ENCODE measurements at regions not wholly inside any gene's neighbourhood (a gene's known extent, or its start where the extent isn't known, plus 50 kb on each side); places are given as distances from the start of the nearest gene placed in this dataset.

DNA sequence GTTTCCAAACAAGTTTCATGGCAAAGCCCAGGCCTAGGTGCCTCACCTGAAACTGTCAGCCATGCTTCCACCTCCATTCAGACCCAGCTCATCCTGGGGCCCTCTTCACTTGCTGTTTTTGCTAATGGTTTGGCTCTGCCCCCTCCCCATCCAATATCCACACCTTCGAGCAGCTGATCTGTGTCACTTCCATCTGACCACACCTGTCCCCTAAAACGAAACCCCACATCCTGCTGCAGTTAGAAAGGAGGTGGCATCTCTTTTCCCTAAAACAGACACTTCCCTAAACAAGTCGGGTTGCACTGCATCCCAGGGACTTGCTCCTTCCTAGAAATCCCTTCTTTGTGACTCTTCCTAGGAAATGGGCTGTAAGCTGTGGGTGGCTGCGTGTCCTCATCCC lies 748.7 kb upstream of the SALL3 start:
- Histone ChIP-seq H3K4me1 (ENCODE audit: insufficient read depth, low read length, poor library complexity, severe bottlenecking) (no peaks in the 10 kb centered on the region), H3K36me3 (ENCODE audit: insufficient read depth, low read length, poor library complexity, severe bottlenecking) (no peaks in the 10 kb centered on the region), H3K4me3 (ENCODE audit: low read depth, low read length, poor library complexity, severe bottlenecking) (no peak overlapping the region), H3K9me3 (ENCODE audit: low read depth, low read length, poor library complexity, severe bottlenecking) (peaks cover 20% of the 10 kb centered on the region), H3K27ac (ENCODE audit: low read depth, low read length, poor library complexity, severe bottlenecking) (no peak overlapping the region), H3K27me3 (replicated peaks; ENCODE audit: insufficient read depth, low read depth, low read length, poor library complexity) (no peaks in the 10 kb centered on the region)
- intact Hi-C loops (cut with micrococcal nuclease; ENCODE audit: unreplicated experiment), result no loop called here
- ChIA-PET POLR2A (ENCODE audit: low non-redundant PET) (no interaction called here), CTCF (no interaction called here)
- TF ChIP-seq EZH2 (IDR thresholded peaks at IDR 0.05; ENCODE audit: borderline replicate concordance, low read depth, low read length, poor library complexity, severe bottlenecking) (no peak), CTCF (conservative IDR thresholded peaks at IDR 0.05; ENCODE audit: low read depth, low read length) (no peak)
- no peak for DNase-seq (ENCODE audit: low spot score)
- no TSS peak for BruUV-seq (replicated peaks)

DNA sequence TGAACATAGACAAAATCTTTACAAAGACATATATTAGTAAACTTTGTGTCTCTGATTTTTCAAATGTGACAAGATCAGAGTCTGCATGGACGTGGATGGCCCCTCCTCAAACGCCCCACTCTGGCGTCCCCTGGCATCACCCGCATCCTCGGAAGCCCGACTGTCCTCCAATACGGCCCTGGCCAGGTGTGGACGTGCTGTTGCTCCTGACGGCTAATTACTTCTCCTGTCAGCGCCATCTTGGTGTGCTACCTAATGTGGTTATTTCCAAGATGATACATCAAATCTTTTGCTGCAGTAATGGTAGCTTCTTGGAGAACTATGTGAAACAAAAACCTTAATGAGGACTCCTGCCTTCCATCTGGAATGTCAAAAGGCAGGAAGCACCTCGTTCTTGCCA lies 747.4 kb upstream of the SALL3 start:
- no TSS peak for BruUV-seq (replicated peaks)
- H3K27ac ChIP-seq (ENCODE audit: low read depth, low read length, poor library complexity, severe bottlenecking), result no peak overlapping the region
- intact Hi-C loops (cut with micrococcal nuclease; ENCODE audit: unreplicated experiment), result no loop called here
- ChIA-PET POLR2A (ENCODE audit: low non-redundant PET) (no interaction called here), CTCF (no interaction called here)
- TF ChIP-seq EZH2 (IDR thresholded peaks at IDR 0.05; ENCODE audit: borderline replicate concordance, low read depth, low read length, poor library complexity, severe bottlenecking) (no peak), CTCF (conservative IDR thresholded peaks at IDR 0.05; ENCODE audit: low read depth, low read length) (no peak)
- no peaks in the 10 kb centered on the region for H3K36me3 ChIP-seq (ENCODE audit: insufficient read depth, low read length, poor library complexity, severe bottlenecking)
- H3K4me3 ChIP-seq (ENCODE audit: low read depth, low read length, poor library complexity, severe bottlenecking), result no peak overlapping the region
- no peaks in the 10 kb centered on the region for H3K4me1 ChIP-seq (ENCODE audit: insufficient read depth, low read length, poor library complexity, severe bottlenecking)
- H3K9me3 ChIP-seq (ENCODE audit: low read depth, low read length, poor library complexity, severe bottlenecking), result peaks cover 15% of the 10 kb centered on the region
- DNase-seq (ENCODE audit: low spot score), result no peak
- no peaks in the 10 kb centered on the region for H3K27me3 ChIP-seq (replicated peaks; ENCODE audit: insufficient read depth, low read depth, low read length, poor library complexity)

DNA sequence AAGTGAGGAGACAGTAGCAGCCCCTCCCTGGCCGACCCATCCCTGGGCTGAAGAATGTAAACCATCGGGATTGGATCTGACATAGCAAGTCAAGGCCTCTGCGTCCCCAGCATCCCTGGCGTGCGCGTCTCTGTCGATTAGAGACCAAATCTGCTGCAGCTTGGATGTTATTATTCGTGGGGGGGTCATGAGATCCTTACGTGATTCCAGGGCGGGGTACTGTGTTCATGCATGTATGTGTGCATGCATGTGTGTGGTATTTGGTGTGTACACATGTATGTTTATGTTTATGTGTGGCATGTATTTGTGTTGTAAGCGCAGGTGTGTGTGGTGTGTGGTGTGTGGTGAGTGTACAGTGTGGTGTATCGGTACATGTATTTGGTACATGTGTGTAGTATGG lies 741.8 kb upstream of the SALL3 start:
- POLR2A ChIA-PET (ENCODE audit: low non-redundant PET), result no interaction called here
- H3K9me3 ChIP-seq (ENCODE audit: low read depth, low read length, poor library complexity, severe bottlenecking), result peaks cover 4% of the 10 kb centered on the region
- H3K27me3 ChIP-seq (replicated peaks; ENCODE audit: insufficient read depth, low read depth, low read length, poor library complexity), result no peaks in the 10 kb centered on the region
- no TSS peak for BruUV-seq (replicated peaks)
- CTCF ChIA-PET, result no interaction called here
- DNase-seq (ENCODE audit: low spot score), result no peak
- H3K4me1 ChIP-seq (ENCODE audit: insufficient read depth, low read length, poor library complexity, severe bottlenecking), result no peaks in the 10 kb centered on the region
- H3K36me3 ChIP-seq (ENCODE audit: insufficient read depth, low read length, poor library complexity, severe bottlenecking), result no peaks in the 10 kb centered on the region
- no peak for TF ChIP-seq CTCF (conservative IDR thresholded peaks at IDR 0.05; ENCODE audit: low read depth, low read length)
- no peak for TF ChIP-seq EZH2 (IDR thresholded peaks at IDR 0.05; ENCODE audit: borderline replicate concordance, low read depth, low read length, poor library complexity, severe bottlenecking)
- intact Hi-C loops (cut with micrococcal nuclease; ENCODE audit: unreplicated experiment), result no loop called here
- H3K4me3 ChIP-seq (ENCODE audit: low read depth, low read length, poor library complexity, severe bottlenecking), result no peak overlapping the region
- H3K27ac ChIP-seq (ENCODE audit: low read depth, low read length, poor library complexity, severe bottlenecking), result no peak overlapping the region
